GM23248 (cell line): ENCODE measurements at regions not wholly inside any gene's neighbourhood (a gene's known extent, or its start where the extent isn't known, plus 50 kb on each side); places are given as distances from the start of the nearest gene placed in this dataset.
"Not testable (repeated sequence)": the region's sequence is repeated elsewhere in the genome, so short reads cannot be mapped to it uniquely, and the experiment has no call there.

Source experiments
- DNase-seq: peaks from one replicate; pipeline ENCODE4 v3.0.0-alpha.2; 2015
- H2AFZ ChIP-seq: fragments of 200-600 bp; sonication (generic); 2 replicates; pipeline ENCODE4 v1.6.1; 2016; ENCODE audit warnings: antibody characterized with exemption
- H3F3A ChIP-seq: fragments of 200-600 bp; sonication (generic); 2 replicates; pipeline ENCODE4 v1.6.1; 2016; ENCODE audit warnings: mild to moderate bottlenecking, antibody characterized with exemption, mixed run types; ENCODE audit not compliant: insufficient read depth
- H3K27ac ChIP-seq: fragments of 200-600 bp; sonication (generic); 2 replicates; pipeline ENCODE4 v1.5.1; 2016; ENCODE audit warnings: mild to moderate bottlenecking
- H3K27me3 ChIP-seq: fragments of 200-600 bp; sonication (generic); replicated peaks from 2 replicates; pipeline ENCODE4 v1.6.1; 2016; ENCODE audit warnings: mild to moderate bottlenecking; ENCODE audit not compliant: insufficient read depth
- H3K36me3 ChIP-seq: fragments of 200-600 bp; sonication (generic); 2 replicates; pipeline ENCODE4 v1.6.1; 2016; ENCODE audit warnings: low read depth, mild to moderate bottlenecking
- H3K4me1 ChIP-seq: fragments of 200-600 bp; sonication (generic); 2 replicates; pipeline ENCODE4 v1.6.1; 2016; ENCODE audit warnings: mild to moderate bottlenecking; ENCODE audit not compliant: insufficient read depth
- H3K4me2 ChIP-seq: fragments of 200-600 bp; sonication (generic); one replicate; pipeline ENCODE4 v1.6.1; 2016; ENCODE audit warnings: mild to moderate bottlenecking; ENCODE audit not compliant: unreplicated experiment
- H3K4me3 ChIP-seq: fragments of 200-600 bp; sonication (generic); 2 replicates; pipeline ENCODE4 v1.5.1; 2016; ENCODE audit warnings: mild to moderate bottlenecking
- H3K79me2 ChIP-seq: fragments of 200-600 bp; sonication (generic); 2 replicates; pipeline ENCODE4 v1.6.1; 2016; ENCODE audit warnings: mild to moderate bottlenecking; ENCODE audit not compliant: insufficient read depth
- H3K9ac ChIP-seq: fragments of 200-600 bp; sonication (generic); 2 replicates; pipeline ENCODE4 v1.6.1; 2016; ENCODE audit warnings: mild to moderate bottlenecking
- H3K9me2 ChIP-seq: fragments of 200-600 bp; sonication (generic); 2 replicates; pipeline ENCODE4 v1.6.1; 2016; ENCODE audit warnings: mixed run types, mild to moderate bottlenecking, moderate library complexity; ENCODE audit not compliant: insufficient read depth
- H3K9me3 ChIP-seq: fragments of 200-600 bp; sonication (generic); one replicate; pipeline ENCODE4 v1.6.1; 2017; ENCODE audit warnings: low read depth
- H4K20me1 ChIP-seq: fragments of 200-600 bp; sonication (generic); 2 replicates; pipeline ENCODE4 v1.6.0; 2016; ENCODE audit not compliant: insufficient read depth
- EZH2 ChIP-seq: fragments of 200-600 bp; sonication (generic); IDR thresholded peaks from 2 replicates; pipeline ENCODE4 v1.6.1; 2018; ENCODE audit warnings: antibody characterized with exemption, mild to moderate bottlenecking; ENCODE audit not compliant: insufficient read depth, poor library complexity, severe bottlenecking
- EZH2phosphoT487 ChIP-seq: fragments of 200-600 bp; sonication (generic); IDR thresholded peaks from 2 replicates; pipeline ENCODE4 v1.6.1; 2018; ENCODE audit warnings: antibody characterized with exemption, moderate library complexity, mild to moderate bottlenecking, low read depth; ENCODE audit not compliant: insufficient read depth
- WGBS, 2 experiments: methylation state at CpG; one replicate each; pipeline ENCODE4 v1.1.6; 2015 to 2017; ENCODE audit warnings: low lambda C conversion rate in 2 of 2, low coverage in 1 of 2; ENCODE audit errors: missing lambda C conversion rate in 2 of 2; 5-methylcytosine and 5-hydroxymethylcytosine counted together
- in situ Hi-C: fragments of 300-500 bp; cut with MboI; formaldehyde crosslinking; loops from 2 replicates; pipeline ENCODE4 v1.15.0; 2020

GRCh38 chr2:67323209-67323991 lies 73.7 kb upstream of the ETAA1 start:
- no peak overlapping the region for H3K4me3 ChIP-seq
- no peak for DNase-seq
- no peaks in the 10 kb centered on the region for H4K20me1 ChIP-seq
- 88% methylated on average over 4 of the region's 4 CpGs for WGBS, 2 experiments
- TF ChIP-seq EZH2 (no peak), EZH2phosphoT487 (no peak)
- H3K27me3 ChIP-seq: no peaks in the 10 kb centered on the region
- H3K27ac ChIP-seq: no peak overlapping the region
- no peak overlapping the region for H3K9ac ChIP-seq
- no peak overlapping the region for H2AFZ ChIP-seq
- no peaks in the 10 kb centered on the region for H3K4me1 ChIP-seq
- no peaks in the 10 kb centered on the region for H3K9me2 ChIP-seq
- no peaks in the 10 kb centered on the region for H3K36me3 ChIP-seq
- H3F3A ChIP-seq: no peaks in the 10 kb centered on the region
- H3K4me2 ChIP-seq: no peak overlapping the region
- in situ Hi-C loops: no loop called here
- no peaks in the 10 kb centered on the region for H3K79me2 ChIP-seq
- H3K9me3 ChIP-seq: no peaks in the 10 kb centered on the region

- TF ChIP-seq EZH2phosphoT487 (no peak), EZH2 (no peak)
- Histone ChIP-seq H3K4me3 (no peak overlapping the region), H3K27me3 (no peaks in the 10 kb centered on the region), H3K4me2 (no peak overlapping the region), H3K9ac (no peak overlapping the region), H2AFZ (no peak overlapping the region), H3K36me3 (no peaks in the 10 kb centered on the region), H3K9me2 (no peaks in the 10 kb centered on the region), H4K20me1 (no peaks in the 10 kb centered on the region), H3K79me2 (no peaks in the 10 kb centered on the region), H3K4me1 (no peaks in the 10 kb centered on the region), H3K9me3 (no peaks in the 10 kb centered on the region), H3K27ac (no peak overlapping the region), H3F3A (no peaks in the 10 kb centered on the region)
- in situ Hi-C loops: no loop called here
- no peak for DNase-seq
Measured at GRCh38 chr2:67329513-67329912, 67.6 kb upstream of the ETAA1 start.

- Histone ChIP-seq H3K36me3 (no peaks in the 10 kb centered on the region), H3K4me1 (no peaks in the 10 kb centered on the region), H3K9me2 (no peaks in the 10 kb centered on the region), H3K9me3 (no peaks in the 10 kb centered on the region), H3K9ac (no peak overlapping the region), H3K79me2 (no peaks in the 10 kb centered on the region), H3K4me2 (no peak overlapping the region), H3K4me3 (no peak overlapping the region), H2AFZ (no peak overlapping the region), H4K20me1 (no peaks in the 10 kb centered on the region), H3K27me3 (no peaks in the 10 kb centered on the region), H3K27ac (no peak overlapping the region), H3F3A (no peaks in the 10 kb centered on the region)
- in situ Hi-C loops: no loop called here
- TF ChIP-seq EZH2phosphoT487 (no peak), EZH2 (no peak)
- DNase-seq: no peak
Measured at GRCh38 chr2:67329951-67330350, 67.2 kb upstream of the ETAA1 start.

GRCh38 chr2:67331419-67332086 lies 65.6 kb upstream of the ETAA1 start:
- H3K27me3 ChIP-seq, H3K9ac ChIP-seq, H4K20me1 ChIP-seq, H2AFZ ChIP-seq, H3K27ac ChIP-seq, H3K36me3 ChIP-seq, H3K79me2 ChIP-seq, H3F3A ChIP-seq, DNase-seq, H3K4me2 ChIP-seq, H3K9me2 ChIP-seq, H3K9me3 ChIP-seq, in situ Hi-C loops, H3K4me3 ChIP-seq, H3K4me1 ChIP-seq: not testable (repeated sequence)
- WGBS, 2 experiments: 79 to 81% methylated on average over 9 of the region's 9 CpGs

- H3K27ac ChIP-seq: no peak overlapping the region
- H3K9me3 ChIP-seq: no peaks in the 10 kb centered on the region
- no peaks in the 10 kb centered on the region for H3K36me3 ChIP-seq
- DNase-seq: no peak
- no peak overlapping the region for H3K4me2 ChIP-seq
- no peak overlapping the region for H3K4me3 ChIP-seq
- no peaks in the 10 kb centered on the region for H3K4me1 ChIP-seq
- in situ Hi-C loops: no loop called here
- H3K79me2 ChIP-seq: no peaks in the 10 kb centered on the region
- no peak overlapping the region for H3K9ac ChIP-seq
- no peaks in the 10 kb centered on the region for H3K27me3 ChIP-seq
- no peaks in the 10 kb centered on the region for H3K9me2 ChIP-seq
- 69% methylated on average over 2 of the region's 2 CpGs for WGBS, 2 experiments
- no peak overlapping the region for H2AFZ ChIP-seq
- no peaks in the 10 kb centered on the region for H3F3A ChIP-seq
- TF ChIP-seq EZH2phosphoT487: no peak
- no peak for TF ChIP-seq EZH2
- H4K20me1 ChIP-seq: no peaks in the 10 kb centered on the region
Measured at GRCh38 chr2:67337903-67338302, 59.2 kb upstream of the ETAA1 start.
